AG08395 (cell line): ENCODE measurements at regions not wholly inside any gene's neighbourhood (a gene's known extent, or its start where the extent isn't known, plus 50 kb on each side); places are given as distances from the start of the nearest gene placed in this dataset.
"Not testable (repeated sequence)": the region's sequence is repeated elsewhere in the genome, so short reads cannot be mapped to it uniquely, and the experiment has no call there.

Experiments
- DNase-seq: peaks from one replicate; pipeline ENCODE4 v3.0.0; 2012; ENCODE audit warnings: mixed read lengths, low spot score

- DNase-seq: no peak
Measured at GRCh38 chr5:94025788-94026473, 284.5 kb upstream of the POU5F2 start.

GRCh38 chr5:94024620-94025019 lies 283.2 kb upstream of the POU5F2 start:
- no peak for DNase-seq

GRCh38 chr5:94024101-94024500 lies 282.7 kb upstream of the POU5F2 start:
- DNase-seq: no peak

DNA sequence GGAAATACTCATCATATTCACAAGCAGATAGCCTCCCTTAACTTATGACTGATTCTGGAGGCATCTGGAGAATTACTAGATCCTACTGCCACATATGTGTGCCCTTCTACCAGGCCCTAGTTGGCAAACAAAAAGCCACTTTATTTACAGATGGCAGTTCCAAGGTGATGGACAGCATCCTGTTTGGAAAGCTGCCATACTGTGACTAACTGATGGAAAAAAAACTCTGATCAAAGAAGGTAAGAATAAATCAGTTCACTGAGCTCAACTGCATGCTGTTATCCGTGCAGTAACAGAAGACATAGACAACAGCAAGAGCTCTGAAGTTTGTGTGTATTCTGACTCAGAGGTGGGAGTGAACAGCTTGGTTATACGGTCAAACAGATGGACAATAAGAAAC lies 279.8 kb upstream of the POU5F2 start:
- DNase-seq: peak; percentile 44

- DNase-seq: no peak
Measured at GRCh38 chr5:94017579-94017978, 276.2 kb upstream of the POU5F2 start.

DNA sequence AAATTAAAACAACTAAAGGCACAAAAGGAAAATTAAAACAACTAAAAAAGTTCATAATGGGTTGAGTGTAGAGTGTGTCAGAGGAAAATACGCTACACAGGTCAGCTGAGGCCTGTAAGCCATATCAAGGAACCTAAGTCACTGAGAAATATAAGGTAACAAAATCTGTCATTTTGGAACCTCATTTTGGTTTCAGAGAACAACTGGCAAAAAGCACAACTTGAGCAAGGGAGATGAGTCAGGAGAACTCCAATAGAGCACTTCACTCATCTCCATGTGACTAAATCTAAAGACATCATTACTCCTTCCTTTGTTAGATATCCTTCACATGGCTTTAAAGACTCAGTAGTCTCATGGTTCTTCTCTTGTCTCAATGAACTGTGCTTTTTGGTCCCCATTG lies 269.4 kb upstream of the POU5F2 start:
- no peak for DNase-seq

- no peak for DNase-seq
Measured at GRCh38 chr5:94009161-94009560, 267.8 kb upstream of the POU5F2 start.

DNA sequence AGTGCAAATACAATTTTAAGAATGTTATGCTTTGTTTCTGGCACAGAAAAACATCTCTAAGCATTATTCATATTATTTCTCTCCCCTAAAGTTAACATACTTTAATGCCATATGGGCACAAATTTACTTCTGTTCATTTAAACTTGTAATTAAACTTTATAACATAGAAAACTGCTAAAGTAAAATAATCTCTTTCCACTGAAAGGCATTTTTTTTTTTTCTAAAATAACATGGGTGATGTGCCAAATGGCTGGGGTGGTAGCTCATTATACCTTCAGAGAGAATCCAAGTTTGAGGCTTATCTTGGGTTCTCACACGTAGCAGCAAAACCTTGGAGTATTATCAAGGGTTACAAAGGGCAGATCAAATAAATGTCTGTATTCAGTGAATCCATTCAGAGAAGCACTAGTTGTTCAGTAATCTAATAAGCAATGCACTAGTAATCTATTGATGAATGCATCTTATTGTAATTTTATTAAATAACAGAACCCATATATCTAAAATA lies 257.6 kb upstream of the POU5F2 start:
- no peak for DNase-seq

DNA sequence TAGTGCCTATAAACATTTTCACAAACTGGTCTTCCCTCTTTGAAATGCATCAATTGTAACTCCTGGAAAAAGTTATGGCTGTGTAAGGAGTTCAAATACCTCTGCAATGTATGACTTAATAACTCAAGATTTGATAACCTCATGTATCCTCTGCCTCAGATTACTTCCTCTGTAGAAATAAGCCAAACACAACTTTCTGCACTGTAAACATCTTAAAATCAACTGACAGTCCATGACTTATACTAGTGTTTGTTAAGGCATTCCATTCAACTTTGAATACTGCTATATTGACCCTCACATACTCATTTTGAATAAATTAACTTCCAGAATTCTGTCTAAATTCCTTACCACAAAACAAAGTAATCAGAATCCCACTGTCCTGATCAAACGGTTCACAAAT lies 256.2 kb upstream of the POU5F2 start:
- no peak for DNase-seq

DNA sequence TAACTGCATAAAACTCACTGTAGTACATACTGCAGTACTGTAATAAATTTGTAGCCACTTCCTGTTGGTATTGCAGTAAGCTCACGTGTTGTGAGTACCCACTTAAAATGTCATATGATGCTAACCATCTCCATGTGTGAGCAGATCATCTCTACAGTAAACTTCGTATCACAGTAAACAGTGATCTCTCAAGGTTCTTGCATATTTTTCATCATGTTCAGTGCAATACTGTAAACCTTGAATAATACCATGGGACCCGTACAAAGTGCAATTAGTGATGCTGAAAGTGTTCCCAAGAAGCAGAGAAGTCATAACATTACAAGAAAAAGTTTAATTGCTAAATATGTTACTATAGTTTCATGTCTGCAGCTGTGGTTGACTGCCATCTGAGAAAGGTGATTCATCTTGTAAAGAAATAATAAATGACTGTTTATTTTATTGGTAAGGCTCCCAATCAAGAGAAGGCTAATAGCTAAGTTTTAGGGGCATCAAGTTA lies 253.8 kb upstream of the POU5F2 start:
- DNase-seq: peak; percentile 32

GRCh38 chr5:93993161-93993560 lies 251.8 kb upstream of the POU5F2 start:
- DNase-seq: no peak

GRCh38 chr5:93990504-93991070 lies 249.2 kb upstream of the POU5F2 start:
- DNase-seq: no peak

DNA sequence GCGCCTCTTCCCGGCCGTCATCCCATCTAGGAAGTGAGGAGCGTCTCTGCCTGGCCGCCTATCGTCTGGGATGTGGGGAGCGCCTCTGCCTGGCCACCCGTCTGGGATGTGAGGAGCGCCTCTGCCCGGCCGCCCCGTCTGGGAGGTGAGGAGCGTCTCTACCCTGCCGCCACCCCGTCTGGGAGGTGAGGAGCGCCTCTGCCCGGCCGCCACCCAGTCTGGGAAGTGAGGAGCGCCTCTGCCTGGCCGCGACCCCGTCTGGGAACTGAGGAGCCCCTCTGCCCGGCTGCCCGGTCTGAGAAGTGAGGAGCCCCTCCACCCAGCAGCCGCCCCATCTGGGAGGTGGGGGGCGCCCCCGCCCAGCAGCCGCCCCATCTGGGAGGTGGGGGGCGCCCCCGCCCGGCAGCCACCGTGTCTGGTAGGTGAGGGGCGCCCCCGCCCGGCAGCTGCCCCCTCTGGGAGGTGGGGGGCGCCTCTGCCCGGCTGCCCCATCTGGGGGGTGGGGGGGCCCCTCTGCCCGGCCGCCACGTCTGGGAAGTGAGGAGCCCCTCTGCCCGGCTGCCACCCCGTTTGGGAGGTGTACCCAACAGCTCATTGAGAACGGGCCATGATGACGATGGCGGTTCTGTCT lies 244.7 kb upstream of the POU5F2 start:
- not testable (repeated sequence) for DNase-seq

- DNase-seq: no peak
Measured at GRCh38 chr5:93978222-93978621, 236.8 kb upstream of the POU5F2 start.

DNA sequence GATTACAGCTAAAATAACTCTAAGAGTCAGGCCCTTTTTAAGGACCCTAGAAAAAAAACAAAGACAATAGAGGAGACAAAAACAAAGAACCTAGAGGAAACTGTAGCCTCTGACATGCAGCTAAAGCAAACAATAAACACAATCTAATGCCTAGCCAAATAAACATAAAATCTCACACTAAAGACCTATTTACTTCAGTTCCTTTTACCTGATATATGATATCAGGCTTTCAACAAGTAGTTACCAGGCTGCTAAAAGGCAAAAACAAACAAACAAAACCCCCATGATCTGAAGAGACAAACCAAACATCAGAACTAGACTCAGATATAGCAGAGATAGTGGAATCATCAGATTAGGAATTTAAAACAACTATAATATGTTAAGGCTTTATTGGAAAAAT lies 226.5 kb upstream of the POU5F2 start:
- no peak for DNase-seq

DNA sequence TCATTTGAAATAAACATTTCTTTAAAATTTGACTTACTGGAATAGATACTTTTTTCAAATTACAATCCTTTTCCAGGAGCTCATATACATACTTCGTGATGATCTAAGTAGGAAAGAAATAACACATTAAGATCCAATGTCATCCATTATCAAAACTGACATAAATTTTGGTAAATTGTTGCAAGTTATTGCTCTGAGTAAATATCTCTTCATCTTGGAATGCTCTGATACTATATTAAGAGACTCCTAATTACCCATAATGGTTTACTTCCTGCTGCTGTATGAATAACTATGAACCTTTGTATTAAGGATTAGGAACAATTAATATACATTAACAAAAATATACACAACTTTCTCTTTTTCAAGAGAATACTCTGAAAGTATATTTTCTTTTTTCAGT lies 223.0 kb upstream of the POU5F2 start:
- DNase-seq: no peak

- DNase-seq: no peak
Measured at GRCh38 chr5:93960042-93960441, 218.6 kb upstream of the POU5F2 start.

DNA sequence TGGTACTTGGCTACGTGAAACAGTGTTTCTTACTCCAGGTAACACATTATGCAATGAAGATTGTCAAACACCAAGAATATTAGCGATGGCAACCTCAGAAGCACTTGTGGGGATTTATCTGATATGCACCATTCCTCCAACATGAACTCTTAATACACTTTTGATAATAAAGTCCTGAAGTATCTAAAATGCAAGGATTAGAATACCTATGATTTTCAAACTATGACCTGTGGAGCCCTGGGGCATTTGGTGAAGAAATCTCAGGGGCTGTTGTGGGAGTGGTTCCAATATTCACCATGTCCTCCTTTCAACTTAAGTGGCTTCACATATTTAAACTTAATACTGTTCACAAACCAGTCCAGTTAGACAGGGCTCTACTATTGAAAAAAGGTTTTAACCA lies 214.6 kb upstream of the POU5F2 start:
- DNase-seq: no peak

DNA sequence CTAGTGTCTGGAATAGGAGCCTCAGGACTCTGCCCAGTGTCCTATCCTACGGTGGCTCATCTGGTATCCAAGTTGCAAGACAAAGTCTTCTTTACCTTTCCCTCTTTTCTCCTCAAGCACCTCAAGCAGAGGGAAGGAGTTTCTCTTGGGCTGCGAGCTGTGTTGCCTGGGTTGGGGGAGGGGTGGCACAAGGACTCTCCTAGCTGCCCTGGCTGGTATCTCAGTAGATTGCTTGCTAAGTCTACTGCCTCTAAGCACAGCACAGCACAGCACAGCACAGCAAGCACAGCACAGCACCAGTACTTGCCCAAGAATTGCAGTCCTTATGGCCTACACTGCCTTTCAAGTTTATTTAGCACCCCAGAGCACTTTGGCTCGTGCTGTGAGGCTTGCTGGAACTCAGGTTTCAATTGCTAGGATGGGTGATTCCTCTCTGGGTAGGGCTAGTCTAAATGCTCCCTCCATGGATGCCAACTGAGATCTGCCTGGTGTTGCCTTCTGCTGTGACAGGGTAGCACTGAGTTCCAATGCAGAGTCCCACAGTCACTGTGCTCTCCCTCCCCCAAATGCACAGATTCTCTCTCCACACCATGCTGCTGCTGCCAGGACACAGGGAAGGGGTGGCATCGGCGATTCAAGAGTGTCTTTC lies 213.1 kb upstream of the POU5F2 start:
- no peak for DNase-seq

- no peak for DNase-seq
Measured at GRCh38 chr5:93953442-93953841, 212.0 kb upstream of the POU5F2 start.

DNA sequence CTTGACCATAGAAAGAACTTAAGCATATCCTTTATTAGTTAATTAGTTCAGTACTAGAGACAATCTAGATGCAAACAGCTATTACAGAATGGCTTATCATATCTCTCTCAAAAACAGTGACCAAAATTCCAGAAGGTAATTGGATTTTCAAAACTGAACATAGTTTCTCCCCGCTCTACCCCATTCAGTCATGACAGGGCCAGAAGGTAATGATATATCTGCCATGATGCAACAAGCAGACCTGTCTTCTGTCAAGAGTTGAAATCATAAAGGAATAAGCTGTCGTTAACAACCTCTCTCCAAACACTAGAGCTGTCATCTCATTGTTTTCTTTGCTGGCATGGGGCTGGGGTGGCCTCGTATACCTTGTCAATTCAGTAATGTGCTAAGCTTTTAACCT lies 200.5 kb upstream of the POU5F2 start:
- no peak for DNase-seq

DNA sequence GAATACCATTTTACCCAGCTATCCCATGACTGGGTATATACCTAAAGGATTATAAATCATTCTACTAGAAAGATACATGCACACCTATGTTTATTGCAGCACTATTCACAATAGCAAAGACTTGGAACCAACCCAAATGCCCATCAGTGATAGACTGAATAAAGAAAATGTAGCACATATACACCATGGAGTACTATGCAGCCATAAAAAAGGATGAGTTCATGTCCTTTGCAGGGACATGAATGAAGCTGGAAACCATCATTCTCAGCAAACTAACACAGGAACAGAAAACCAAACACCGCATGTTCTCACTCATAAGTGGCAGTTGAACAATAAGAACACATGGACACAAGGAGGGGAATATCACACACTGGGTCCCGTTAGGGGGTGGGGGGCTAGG lies 191.9 kb upstream of the POU5F2 start:
- DNase-seq: not testable (repeated sequence)

DNA sequence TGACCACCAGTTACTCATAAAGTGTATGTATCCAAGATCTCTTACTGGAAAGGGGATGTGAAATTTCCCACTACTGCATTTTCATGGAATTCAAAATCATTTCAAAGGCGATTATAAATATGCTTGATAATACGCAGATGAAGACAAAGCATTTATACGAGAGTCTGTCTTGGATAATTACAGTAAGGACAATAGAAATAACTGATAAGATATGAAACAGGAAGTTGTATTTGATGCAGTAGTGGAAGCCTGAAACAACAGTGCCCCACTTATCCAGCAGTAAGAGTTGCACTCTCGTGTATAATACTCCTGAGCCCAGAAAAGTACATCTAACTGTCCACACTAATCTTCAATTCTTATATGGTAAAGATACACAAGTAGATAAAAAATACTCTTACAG lies 188.7 kb upstream of the POU5F2 start:
- no peak for DNase-seq
